Liver (tissue), 3 donors: ENCODE measurements at regions not wholly inside any gene's neighbourhood (a gene's known extent, or its start where the extent isn't known, plus 50 kb on each side); places are given as distances from the start of the nearest gene placed in this dataset.

Experiments used
- ATF3 ChIP-seq: IDR thresholded peaks from 2 replicates; pipeline ENCODE4 v1.6.1; 2016; ENCODE audit warnings: antibody characterized with exemption
- CTCF ChIP-seq: fragments of 150-350 bp; IDR thresholded peaks from 2 replicates; pipeline ENCODE4 v1.5.1; 2017; ENCODE audit warnings: improper control_type of control experiment, low read depth, low read length; ENCODE audit not compliant: missing input control
- FOXA2 ChIP-seq: IDR thresholded peaks from 2 replicates; pipeline ENCODE4 v1.6.1; 2016; ENCODE audit warnings: antibody characterized with exemption
- GABPA ChIP-seq, 2 donors: IDR thresholded peaks in 1 of 2; conservative IDR thresholded peaks in 1 of 2; 2 replicates each; pipeline ENCODE4 v1.6.1; 2016; ENCODE audit warnings: antibody characterized with exemption in 2 of 2, mild to moderate bottlenecking in 1 of 2, moderate library complexity in 1 of 2
- MAX ChIP-seq: IDR thresholded peaks from 2 replicates; pipeline ENCODE4 v1.6.1; 2016; ENCODE audit warnings: antibody characterized with exemption
- RAD21 ChIP-seq, 2 donors: IDR thresholded peaks; 2 replicates each; pipeline ENCODE4 v1.6.1; 2016; ENCODE audit warnings: antibody characterized with exemption in 2 of 2, mild to moderate bottlenecking in 2 of 2
- REST ChIP-seq: IDR thresholded peaks from 2 replicates; pipeline ENCODE4 v1.6.1; 2016; ENCODE audit warnings: antibody characterized with exemption, mild to moderate bottlenecking
- TAF1 ChIP-seq: conservative IDR thresholded peaks from 2 replicates; pipeline ENCODE4 v1.6.1; 2016; ENCODE audit warnings: antibody characterized with exemption, mild to moderate bottlenecking
- donor health status: healthy.
- donor health status: healthy.

GRCh38 chr3:43885908-43886618, 195.3 kb downstream of the ABHD5 start:
- TF ChIP-seq RAD21 (IDR thresholded peaks at IDR 0.05) (no peak), ATF3 (no peak), CTCF (no peak), FOXA2 (no peak), REST (no peak), TAF1 (no peak), GABPA (IDR thresholded peaks at IDR 0.05 in 1 of 2, conservative IDR thresholded peaks at IDR 0.05 in 1 of 2) (no peak), MAX (no peak)
